ENCODE measurements at regions not wholly inside any gene's neighbourhood (a gene's known extent, or its start where the extent isn't known, plus 50 kb on each side); places are given as distances from the start of the nearest gene placed in this dataset.

DNA sequence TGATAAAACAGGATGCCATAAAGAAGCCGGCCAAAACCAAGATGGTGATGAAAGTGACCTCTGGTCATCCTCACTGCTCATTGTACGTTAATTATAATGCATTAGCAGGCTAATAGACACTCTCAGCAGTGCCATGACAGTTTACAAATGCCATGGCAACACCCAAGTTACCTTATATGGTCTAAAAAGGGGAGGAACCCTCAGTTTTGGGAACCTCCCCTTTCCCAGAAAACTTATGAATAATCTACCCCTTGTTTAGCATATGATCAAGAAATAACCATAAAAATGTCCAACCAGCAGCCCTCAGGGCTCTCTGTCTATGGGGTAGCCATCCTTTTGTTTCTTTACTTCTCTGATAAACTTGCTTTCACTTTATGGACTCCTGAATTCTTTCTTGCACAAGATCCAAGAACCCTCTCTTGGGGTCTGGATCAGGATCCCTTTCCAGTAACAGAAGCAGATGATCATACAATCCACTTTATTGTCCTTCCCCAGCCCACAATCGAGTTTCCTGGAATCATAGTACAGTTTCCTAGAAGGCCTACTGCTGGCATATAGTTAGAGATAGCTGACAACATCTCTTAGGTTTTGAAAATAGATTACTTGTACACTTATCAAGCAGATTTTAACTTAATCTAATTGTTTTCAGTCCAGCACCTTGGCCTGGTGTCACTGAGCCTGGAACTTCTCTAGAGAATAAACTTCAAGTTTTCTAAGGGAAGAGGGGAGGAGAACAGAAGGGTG is 266.7 kb upstream of the HMGA2 start:
- no peak for DNase-seq (ENCODE audit: low read depth in 1 of 2, low spot score in 1 of 2)
- FAIRE-seq, result no peak
- ChIA-PET CTCF (interaction anchor here (0.6 to 6.5 kb wide), 55 partner anchors 7 to 550 kb away, joined by 3 to 48 read pairs (median 5); partner anchors contain the start of gene HMGA2), POLR2A (interaction anchor here (1.1 kb wide), 1 partner anchor 184 kb away, joined by 4 read pairs; no protein-coding TSS in a partner anchor)
- Histone ChIP-seq H3K9me3 (no peaks in the 10 kb centered on the region), H3K4me1 (no peaks in the 10 kb centered on the region), H3K4me2 (no peak overlapping the region; the same call in 2 of the 3 replicates), H3K4me3 (no peak overlapping the region), H3K27ac (0 out of 6 replicates have a peak overlapping the region, but pooled peaks of 1 of the 2 experiments have one; percentile 42)
- 60% methylated on average over 3 of the region's 3 CpGs for WGBS (ENCODE audit: missing lambda C conversion rate)
- ATAC-seq, result no peak
- no peak for TF ChIP-seq ESRRA (IDR thresholded peaks at IDR 0.05; ENCODE audit: borderline replicate concordance, low read length)
- no peak for TF ChIP-seq EP300 (IDR thresholded peaks at IDR 0.05)
- TF ChIP-seq MAFK (IDR thresholded peaks at IDR 0.05; ENCODE audit: partially characterized antibody), result no peak
- TF ChIP-seq TFCP2L1 (CRISPR knock-in tag; IDR thresholded peaks at IDR 0.05), result no peak

DNA sequence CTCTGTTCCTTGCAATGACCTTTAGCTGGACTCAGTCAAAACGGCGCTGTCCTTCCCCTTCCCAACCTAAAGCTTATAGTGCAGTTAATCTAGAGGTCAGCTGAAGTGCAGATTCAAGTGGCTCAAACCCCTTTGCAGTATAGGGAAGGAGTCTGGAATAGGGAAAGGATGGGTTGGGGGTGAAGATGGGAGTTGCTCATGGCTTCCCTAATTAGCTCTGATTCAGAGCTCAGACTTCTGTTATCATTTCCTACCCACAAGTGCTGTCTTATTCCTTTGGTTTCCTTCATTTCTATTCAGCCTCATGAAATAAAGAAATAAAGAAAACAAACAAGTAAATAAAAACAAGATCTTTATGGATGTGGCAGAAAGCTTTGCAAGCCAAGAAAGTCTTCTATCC is 264.0 kb upstream of the HMGA2 start:
- Histone ChIP-seq H3K9me3 (no peaks in the 10 kb centered on the region), H3K4me1 (peaks cover 1% of the 10 kb centered on the region; the same call in 2 of the 3 replicates), H3K4me2 (no peak overlapping the region), H3K4me3 (no peak overlapping the region), H3K27ac (no peak overlapping the region)
- no peak for ATAC-seq
- FAIRE-seq, result no peak
- POLR2A ChIA-PET, result no interaction called here
- CTCF ChIA-PET, result interaction anchor here (0.9 to 6.5 kb wide), 4 partner anchors 19 to 527 kb away, joined by 3 to 48 read pairs (median 4); no protein-coding TSS in a partner anchor
- TF ChIP-seq MYC (IDR thresholded peaks at IDR 0.05; ENCODE audit: borderline replicate concordance, low read length) (no peak), ZFP36 (IDR thresholded peaks at IDR 0.05; ENCODE audit: borderline replicate concordance, partially characterized antibody) (no peak)
- DNase-seq (ENCODE audit: low read depth in 1 of 2, low spot score in 1 of 2), result no peak
- WGBS (ENCODE audit: missing lambda C conversion rate), result 60% methylated on average over 2 of the region's 2 CpGs

DNA sequence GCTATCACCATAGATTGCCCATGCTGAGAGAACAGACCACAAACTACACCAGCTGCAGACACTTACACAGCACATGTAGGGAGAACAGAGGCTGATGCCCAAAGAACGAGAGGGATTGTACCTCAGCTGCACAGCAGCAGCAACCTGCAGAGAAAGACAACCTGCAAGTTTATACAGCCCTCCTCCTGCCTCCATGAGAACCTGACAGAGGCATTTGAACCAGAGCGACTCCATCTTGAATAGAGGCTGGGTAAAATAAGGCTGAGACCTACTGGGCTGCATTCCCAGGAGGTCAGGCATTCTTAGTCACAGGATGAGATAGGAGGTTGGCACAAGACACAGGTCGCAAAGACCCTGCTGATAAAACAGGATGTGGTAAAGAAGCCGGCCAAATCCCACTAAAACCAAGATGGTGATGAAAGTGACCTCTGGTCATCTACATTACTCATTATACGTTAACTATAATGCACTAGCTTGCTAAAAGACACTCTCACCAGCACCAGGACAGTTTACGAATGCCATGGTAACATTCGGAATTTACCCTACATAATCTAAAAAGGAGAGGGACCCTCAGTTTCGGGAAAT is 262.4 kb upstream of the HMGA2 start:
- no peak for DNase-seq (ENCODE audit: low read depth in 1 of 2, low spot score in 1 of 2)
- CTCF ChIA-PET, result interaction anchor here (0.7 to 6.5 kb wide), 2 partner anchors 22 to 41 kb away, joined by 3 to 48 read pairs; no protein-coding TSS in a partner anchor
- no peak overlapping the region for H3K4me3 ChIP-seq
- H3K9me3 ChIP-seq, result no peaks in the 10 kb centered on the region
- H3K27ac ChIP-seq, result no peak overlapping the region
- WGBS (ENCODE audit: missing lambda C conversion rate), result 50% methylated on average over 8 of the region's 8 CpGs
- TF ChIP-seq ZFP36 (IDR thresholded peaks at IDR 0.05; ENCODE audit: borderline replicate concordance, partially characterized antibody) (no peak), SREBF2 (IDR thresholded peaks at IDR 0.05) (no peak), RNF2 (IDR thresholded peaks at IDR 0.05; ENCODE audit: borderline replicate concordance, low read depth) (no peak), CHD2 (IDR thresholded peaks at IDR 0.05; ENCODE audit: low read length, partially characterized antibody) (no peak), HOXB13 (CRISPR knock-in tag; IDR thresholded peaks at IDR 0.05; ENCODE audit: low read depth) (peak; percentile 78; the same call in 1 of the 2 replicates), PHF8 (IDR thresholded peaks at IDR 0.05; ENCODE audit: borderline replicate concordance, low read depth) (no peak), CHD4 (IDR thresholded peaks at IDR 0.05; ENCODE audit: borderline replicate concordance) (no peak), HOXB5 (CRISPR knock-in tag; IDR thresholded peaks at IDR 0.05) (peak; percentile 57; the same call in 1 of the 2 replicates), HEYL (CRISPR knock-in tag; IDR thresholded peaks at IDR 0.05) (no peak), EHF (CRISPR knock-in tag; IDR thresholded peaks at IDR 0.05) (no peak), TFCP2L1 (CRISPR knock-in tag; IDR thresholded peaks at IDR 0.05) (no peak), CBX2 (IDR thresholded peaks at IDR 0.05; ENCODE audit: borderline replicate concordance, low read depth) (no peak)
- TF ChIP-seq, protein P1, sequence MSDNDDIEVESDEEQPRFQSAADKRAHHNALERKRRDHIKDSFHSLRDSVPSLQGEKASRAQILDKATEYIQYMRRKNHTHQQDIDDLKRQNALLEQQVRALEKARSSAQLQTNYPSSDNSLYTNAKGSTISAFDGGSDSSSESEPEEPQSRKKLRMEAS (IDR thresholded peaks at IDR 0.05), result no peak
- TF ChIP-seq, protein P2, sequence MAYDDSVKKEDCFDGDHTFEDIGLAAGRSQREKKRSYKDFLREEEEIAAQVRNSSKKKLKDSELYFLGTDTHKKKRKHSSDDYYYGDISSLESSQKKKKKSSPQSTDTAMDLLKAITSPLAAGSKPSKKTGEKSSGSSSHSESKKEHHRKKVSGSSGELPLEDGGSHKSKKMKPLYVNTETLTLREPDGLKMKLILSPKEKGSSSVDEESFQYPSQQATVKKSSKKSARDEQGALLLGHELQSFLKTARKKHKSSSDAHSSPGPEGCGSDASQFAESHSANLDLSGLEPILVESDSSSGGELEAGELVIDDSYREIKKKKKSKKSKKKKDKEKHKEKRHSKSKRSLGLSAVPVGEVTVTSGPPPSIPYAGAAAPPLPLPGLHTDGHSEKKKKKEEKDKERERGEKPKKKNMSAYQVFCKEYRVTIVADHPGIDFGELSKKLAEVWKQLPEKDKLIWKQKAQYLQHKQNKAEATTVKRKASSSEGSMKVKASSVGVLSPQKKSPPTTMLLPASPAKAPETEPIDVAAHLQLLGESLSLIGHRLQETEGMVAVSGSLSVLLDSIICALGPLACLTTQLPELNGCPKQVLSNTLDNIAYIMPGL (CRISPR knock-in tag; IDR thresholded peaks at IDR 0.05; ENCODE audit: borderline replicate concordance), result no peak
- TF ChIP-seq, protein P3, sequence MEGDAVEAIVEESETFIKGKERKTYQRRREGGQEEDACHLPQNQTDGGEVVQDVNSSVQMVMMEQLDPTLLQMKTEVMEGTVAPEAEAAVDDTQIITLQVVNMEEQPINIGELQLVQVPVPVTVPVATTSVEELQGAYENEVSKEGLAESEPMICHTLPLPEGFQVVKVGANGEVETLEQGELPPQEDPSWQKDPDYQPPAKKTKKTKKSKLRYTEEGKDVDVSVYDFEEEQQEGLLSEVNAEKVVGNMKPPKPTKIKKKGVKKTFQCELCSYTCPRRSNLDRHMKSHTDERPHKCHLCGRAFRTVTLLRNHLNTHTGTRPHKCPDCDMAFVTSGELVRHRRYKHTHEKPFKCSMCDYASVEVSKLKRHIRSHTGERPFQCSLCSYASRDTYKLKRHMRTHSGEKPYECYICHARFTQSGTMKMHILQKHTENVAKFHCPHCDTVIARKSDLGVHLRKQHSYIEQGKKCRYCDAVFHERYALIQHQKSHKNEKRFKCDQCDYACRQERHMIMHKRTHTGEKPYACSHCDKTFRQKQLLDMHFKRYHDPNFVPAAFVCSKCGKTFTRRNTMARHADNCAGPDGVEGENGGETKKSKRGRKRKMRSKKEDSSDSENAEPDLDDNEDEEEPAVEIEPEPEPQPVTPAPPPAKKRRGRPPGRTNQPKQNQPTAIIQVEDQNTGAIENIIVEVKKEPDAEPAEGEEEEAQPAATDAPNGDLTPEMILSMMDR (IDR thresholded peaks at IDR 0.05), result no peak
- TF ChIP-seq, protein P4, sequence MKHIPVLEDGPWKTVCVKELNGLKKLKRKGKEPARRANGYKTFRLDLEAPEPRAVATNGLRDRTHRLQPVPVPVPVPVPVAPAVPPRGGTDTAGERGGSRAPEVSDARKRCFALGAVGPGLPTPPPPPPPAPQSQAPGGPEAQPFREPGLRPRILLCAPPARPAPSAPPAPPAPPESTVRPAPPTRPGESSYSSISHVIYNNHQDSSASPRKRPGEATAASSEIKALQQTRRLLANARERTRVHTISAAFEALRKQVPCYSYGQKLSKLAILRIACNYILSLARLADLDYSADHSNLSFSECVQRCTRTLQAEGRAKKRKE (CRISPR knock-in tag; IDR thresholded peaks at IDR 0.05; ENCODE audit: low read depth), result peak; percentile 97; the same call in 1 of the 2 replicates
- H3K4me1 ChIP-seq, result peaks cover 11% of the 10 kb centered on the region
- FAIRE-seq, result no peak
- no peak overlapping the region for H3K4me2 ChIP-seq
- POLR2A ChIA-PET, result no interaction called here
- no peak for ATAC-seq

All from A549 (cell line).